HEK293 (cell line): ENCODE measurements at regions not wholly inside any gene's neighbourhood (a gene's known extent, or its start where the extent isn't known, plus 50 kb on each side); places are given as distances from the start of the nearest gene placed in this dataset.

ENCODE experiments used
- CTCF ChIA-PET: fragments of 350-600 bp; formaldehyde crosslinking; extraction: SDS; loops from one replicate; lab custom pipeline; 2021; ENCODE audit warnings: antibody characterized with exemption; lab: Yijun Ruan, JAX
- POLR2A ChIA-PET: fragments of 300-600 bp; formaldehyde crosslinking; extraction: SDS; loops from one replicate; lab custom pipeline; 2020; ENCODE audit warnings: antibody characterized with exemption, inconsistent platforms; lab: Yijun Ruan, JAX
- H3K27ac ChIP-seq: fragments of 200-500 bp; sonication (Bioruptor generic); 2 replicates; pipeline ENCODE4 v1.5.1; 2014; ENCODE audit warnings: low read depth, low read length, control low read depth, inconsistent platforms; ENCODE audit errors: extremely low read depth
- H3K36me3 ChIP-seq, 2 experiments: fragments of 200-500 bp in 1 of 2; sonication (Bioruptor generic) in 1 of 2; 1 replicate in 1 of 2; 2 replicates in 1 of 2; pipeline ENCODE4 v1.5.1; 2014 to 2017; ENCODE audit warnings: inconsistent platforms in 2 of 2, low read length in 2 of 2; ENCODE audit not compliant: control insufficient read depth in 2 of 2, insufficient read depth in 1 of 2
- H3K4me1 ChIP-seq: fragments of 200-500 bp; sonication (Bioruptor generic); 2 replicates; pipeline ENCODE4 v1.5.1; 2014; ENCODE audit warnings: mild to moderate bottlenecking, low read length, inconsistent platforms; ENCODE audit not compliant: control insufficient read depth, insufficient read depth
- H3K4me3 ChIP-seq: 2 replicates; pipeline ENCODE4 v1.5.1; 2011; ENCODE audit warnings: low read depth, mild to moderate bottlenecking, control low read depth, low read length, moderate library complexity
- H3K9me3 ChIP-seq: fragments of 200-500 bp; sonication (Bioruptor generic); 2 replicates; pipeline ENCODE4 v1.5.1; 2014; ENCODE audit warnings: low read depth, low read length, inconsistent platforms; ENCODE audit not compliant: control insufficient read depth, insufficient read depth
- REPIN1 ChIP-seq: fragments of 450-650 bp; formaldehyde crosslinking; IDR thresholded peaks from 2 replicates; pipeline ENCODE4 v1.5.1; 2017; ENCODE audit warnings: missing biosample characterization, missing genetic modification characterization, low read depth
- SCRT1 ChIP-seq: fragments of 450-650 bp; formaldehyde crosslinking; IDR thresholded peaks from 2 replicates; pipeline ENCODE4 v1.5.1; 2016; ENCODE audit warnings: missing biosample characterization, missing genetic modification characterization, borderline replicate concordance
- SETDB1 ChIP-seq: IDR thresholded peaks from one replicate; pipeline ENCODE4 v1.6.1; 2017; ENCODE audit warnings: mild to moderate bottlenecking, low read length, moderate library complexity, mixed read lengths; ENCODE audit not compliant: insufficient read length
- ZBTB21 ChIP-seq: fragments of 450-650 bp; formaldehyde crosslinking; IDR thresholded peaks from 2 replicates; pipeline ENCODE4 v1.5.1; 2017; ENCODE audit warnings: missing biosample characterization, missing genetic modification characterization
- ZBTB44 ChIP-seq: fragments of 450-650 bp; IDR thresholded peaks from 2 replicates; pipeline ENCODE4 v1.5.1; 2018; ENCODE audit warnings: missing biosample characterization, mild to moderate bottlenecking, missing genetic modification characterization
- ZFP3 ChIP-seq: fragments of 450-650 bp; formaldehyde crosslinking; IDR thresholded peaks from 2 replicates; pipeline ENCODE4 v1.5.1; 2016; ENCODE audit warnings: low read depth, missing biosample characterization, missing genetic modification characterization
- ZFP37 ChIP-seq: fragments of 450-650 bp; formaldehyde crosslinking; IDR thresholded peaks from 2 replicates; pipeline ENCODE4 v1.5.1; 2016; ENCODE audit warnings: missing biosample characterization, missing genetic modification characterization
- ZFP69B ChIP-seq: fragments of 450-650 bp; formaldehyde crosslinking; IDR thresholded peaks from 2 replicates; pipeline ENCODE4 v1.5.1; 2016; ENCODE audit warnings: missing biosample characterization, missing genetic modification characterization
- ZNF114 ChIP-seq: fragments of 450-650 bp; formaldehyde crosslinking; IDR thresholded peaks from 2 replicates; pipeline ENCODE4 v1.5.0; 2017; ENCODE audit warnings: missing biosample characterization, missing genetic modification characterization
- ZNF214 ChIP-seq: fragments of 450-650 bp; formaldehyde crosslinking; IDR thresholded peaks from 2 replicates; pipeline ENCODE4 v1.5.1; 2017; ENCODE audit warnings: missing biosample characterization, mild to moderate bottlenecking, missing genetic modification characterization, borderline replicate concordance
- ZNF23 ChIP-seq: fragments of 450-650 bp; formaldehyde crosslinking; IDR thresholded peaks from 2 replicates; pipeline ENCODE4 v1.5.1; 2016; ENCODE audit warnings: missing biosample characterization, missing genetic modification characterization, borderline replicate concordance
- ZNF239 ChIP-seq: fragments of 450-650 bp; formaldehyde crosslinking; IDR thresholded peaks from 2 replicates; pipeline ENCODE4 v1.5.1; 2016; ENCODE audit warnings: missing biosample characterization, missing genetic modification characterization
- ZNF24 ChIP-seq: fragments of 450-650 bp; formaldehyde crosslinking; IDR thresholded peaks from 2 replicates; pipeline ENCODE4 v1.5.1; 2016; ENCODE audit warnings: missing biosample characterization, missing genetic modification characterization
- ZNF274 ChIP-seq, 2 experiments: fragments of 200-500 bp in 1 of 2; fragments of 450-650 bp in 1 of 2; sonication (Bioruptor generic) in 1 of 2; formaldehyde crosslinking in 1 of 2; IDR thresholded peaks; 2 replicates each; pipeline versions ENCODE4 v1.5.1 to v1.6.1; 2014 to 2016; ENCODE audit warnings: borderline replicate concordance in 1 of 2, inconsistent platforms in 1 of 2, low read length in 1 of 2, missing biosample characterization in 1 of 2, missing genetic modification characterization in 1 of 2
- ZNF510 ChIP-seq: fragments of 450-650 bp; formaldehyde crosslinking; IDR thresholded peaks from 2 replicates; pipeline ENCODE4 v1.5.1; 2018; ENCODE audit warnings: mild to moderate bottlenecking, missing genetic modification characterization, missing biosample characterization; ENCODE audit not compliant: insufficient replicate concordance
- ZNF600 ChIP-seq: fragments of 450-650 bp; formaldehyde crosslinking; IDR thresholded peaks from 2 replicates; pipeline ENCODE4 v1.5.1; 2016; ENCODE audit warnings: missing biosample characterization, missing genetic modification characterization
- ZNF610 ChIP-seq: fragments of 450-650 bp; formaldehyde crosslinking; IDR thresholded peaks from 2 replicates; pipeline ENCODE4 v1.5.1; 2016; ENCODE audit warnings: missing biosample characterization, missing genetic modification characterization, borderline replicate concordance
- ZNF626 ChIP-seq: fragments of 450-650 bp; sonication (Bioruptor Pico); formaldehyde crosslinking; IDR thresholded peaks from 2 replicates; pipeline ENCODE4 v1.5.1; 2018; ENCODE audit warnings: missing biosample characterization, missing genetic modification characterization, inconsistent platforms
- ZNF677 ChIP-seq: fragments of 450-650 bp; IDR thresholded peaks from 2 replicates; pipeline ENCODE4 v1.5.0; 2018; ENCODE audit warnings: missing biosample characterization, mild to moderate bottlenecking, missing genetic modification characterization, moderate library complexity

- CTCF ChIA-PET = no interaction called here
- no peaks in the 10 kb centered on the region for H3K9me3 ChIP-seq
- no peak overlapping the region for H3K4me3 ChIP-seq
- no peaks in the 10 kb centered on the region for H3K36me3 ChIP-seq
- no peak overlapping the region for H3K27ac ChIP-seq
- TF ChIP-seq SCRT1 (tag by site-specific recombination) = no peak
- TF ChIP-seq ZNF239 (tag by site-specific recombination) = no peak
- TF ChIP-seq ZNF114 (tag by site-specific recombination) = no peak
- TF ChIP-seq ZNF23 (tag by site-specific recombination) = no peak
- TF ChIP-seq, all 188 proteins: peak for 0
- POLR2A ChIA-PET = no interaction called here
- no peaks in the 10 kb centered on the region for H3K4me1 ChIP-seq
Observed at GRCh38 chr1:87810166-87810565, 481.5 kb downstream of the LMO4 start.

GRCh38 chr1:87812871-87813577 lies 484.3 kb downstream of the LMO4 start:
- Histone ChIP-seq H3K36me3 (no peaks in the 10 kb centered on the region), H3K27ac (no peak overlapping the region), H3K9me3 (no peaks in the 10 kb centered on the region), H3K4me3 (no peak overlapping the region), H3K4me1 (no peaks in the 10 kb centered on the region)
- ChIA-PET POLR2A (no interaction called here), CTCF (interaction anchor here (0.6 to 0.7 kb wide), 3 partner anchors 99 to 139 kb away, joined by 3 to 6 read pairs (median 3); no protein-coding TSS in a partner anchor)
- TF ChIP-seq ZFP69B (tag by site-specific recombination) (no peak), ZNF600 (no peak), ZBTB21 (tag by site-specific recombination) (no peak), SETDB1 (no peak), ZNF24 (tag by site-specific recombination) (no peak), ZNF114 (tag by site-specific recombination) (no peak)

GRCh38 chr1:87814573-87814972 lies 485.9 kb downstream of the LMO4 start:
- Histone ChIP-seq H3K9me3 (no peaks in the 10 kb centered on the region), H3K27ac (no peak overlapping the region)
- no peak for TF ChIP-seq ZNF510 (tag by site-specific recombination)
- no peak for TF ChIP-seq ZNF610 (tag by site-specific recombination)
- TF ChIP-seq ZFP37 = no peak
- no peak for TF ChIP-seq ZNF274 (IDR thresholded peaks at IDR 0.05; ENCODE audit: low read length)
- TF ChIP-seq ZNF274 (tag by site-specific recombination; IDR thresholded peaks at IDR 0.05; ENCODE audit: borderline replicate concordance) = no peak
- TF ChIP-seq, all 188 proteins: peak for 0
- CTCF ChIA-PET = no interaction called here
- no peaks in the 10 kb centered on the region for H3K36me3 ChIP-seq
- H3K4me3 ChIP-seq = no peak overlapping the region
- POLR2A ChIA-PET = no interaction called here
- H3K4me1 ChIP-seq = no peaks in the 10 kb centered on the region

GRCh38 chr1:87816646-87817045 lies 488.0 kb downstream of the LMO4 start:
- Histone ChIP-seq H3K9me3 (no peaks in the 10 kb centered on the region), H3K27ac (no peak overlapping the region), H3K4me3 (no peak overlapping the region), H3K36me3 (no peaks in the 10 kb centered on the region), H3K4me1 (no peaks in the 10 kb centered on the region)
- TF ChIP-seq ZNF626 (tag by site-specific recombination) (no peak), ZFP3 (tag by site-specific recombination) (no peak), ZBTB44 (tag by site-specific recombination) (no peak), ZNF214 (tag by site-specific recombination) (no peak), REPIN1 (tag by site-specific recombination) (no peak), ZNF677 (tag by site-specific recombination) (no peak)
- ChIA-PET CTCF (no interaction called here), POLR2A (no interaction called here)
